H7 (cell line): ENCODE measurements at regions not wholly inside any gene's neighbourhood (a gene's known extent, or its start where the extent isn't known, plus 50 kb on each side); places are given as distances from the start of the nearest gene placed in this dataset.

Experiments used
- DNase-seq: peaks from one replicate; pipeline ENCODE4 v3.0.0; 2012
- H3K27me3 ChIP-seq: 2 replicates; pipeline ENCODE4 v1.6.0; 2011; ENCODE audit warnings: mild to moderate bottlenecking, low read length; ENCODE audit not compliant: control insufficient read depth, insufficient read depth
- H3K36me3 ChIP-seq: replicated peaks from 2 replicates; pipeline ENCODE4 v1.5.1; 2011; ENCODE audit warnings: low read length; ENCODE audit not compliant: control insufficient read depth, insufficient read depth
- H3K4me3 ChIP-seq: 2 replicates; pipeline ENCODE4 v1.5.1; 2011; ENCODE audit warnings: low read depth, mild to moderate bottlenecking, control low read depth, low read length, moderate library complexity; ENCODE audit not compliant: insufficient read depth

DNA sequence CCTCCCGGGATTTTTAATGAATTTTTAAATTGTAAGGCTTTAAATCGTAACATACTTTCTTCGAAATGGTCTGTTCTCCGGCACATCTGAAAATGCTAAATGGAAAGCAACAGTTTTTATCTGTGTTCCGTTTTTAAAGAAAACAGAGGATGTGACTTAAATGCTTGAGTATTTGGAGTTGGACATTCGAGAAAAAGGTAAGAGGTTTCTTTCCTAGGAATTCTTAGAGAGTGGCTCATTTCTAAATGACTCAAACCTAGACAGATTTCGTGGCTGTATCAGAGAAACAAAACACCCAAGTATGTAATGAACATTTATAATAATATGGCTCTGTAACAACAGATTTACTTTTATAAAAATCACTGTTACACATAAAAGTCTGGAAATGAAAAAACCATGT lies 177.6 kb upstream of the CCDC68 start:
- no peak for DNase-seq
- Histone ChIP-seq H3K27me3 (no peaks in the 10 kb centered on the region), H3K36me3 (no peaks in the 10 kb centered on the region), H3K4me3 (no peak overlapping the region)

DNA sequence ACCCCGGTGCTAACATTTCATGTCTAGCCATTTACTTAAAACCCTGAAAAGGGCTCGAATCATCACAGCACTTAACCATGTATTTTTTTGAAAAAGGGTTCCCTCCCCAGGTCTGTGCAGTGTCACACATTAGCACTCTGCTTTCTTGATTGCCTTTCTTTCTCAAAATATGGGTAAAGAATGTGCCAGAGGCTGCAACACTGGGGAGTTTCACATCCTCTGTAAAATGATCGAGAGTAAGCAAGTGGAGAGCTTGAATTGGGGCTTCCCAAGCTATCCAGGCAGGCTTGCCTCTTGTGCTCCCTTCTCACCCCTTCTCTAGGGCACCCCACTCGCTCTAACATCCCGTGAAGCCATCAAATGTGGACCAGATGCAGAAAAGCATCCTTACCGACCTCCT lies 177.0 kb upstream of the CCDC68 start:
- H3K27me3 ChIP-seq = no peaks in the 10 kb centered on the region
- no peak for DNase-seq

DNA sequence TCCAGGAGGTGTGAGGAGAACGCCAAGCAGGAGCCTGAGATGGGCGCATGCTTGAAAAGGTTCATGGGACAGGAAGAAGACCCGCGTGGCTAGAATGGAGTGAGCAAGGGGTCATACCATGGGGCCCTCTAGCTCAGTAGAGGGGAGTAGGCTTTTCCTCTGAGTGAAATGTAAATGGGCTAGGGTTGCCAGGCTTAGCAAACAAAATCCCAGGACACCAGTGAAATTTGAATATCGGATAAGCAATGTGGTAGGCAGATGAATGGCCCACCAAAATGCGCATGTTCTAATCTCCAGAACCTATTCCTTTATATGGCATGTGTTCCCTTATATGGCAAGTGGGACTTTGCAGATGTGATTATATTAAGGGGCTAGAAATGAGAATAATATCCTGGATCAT lies 174.1 kb upstream of the CCDC68 start:
- Histone ChIP-seq H3K36me3 (no peaks in the 10 kb centered on the region), H3K4me3 (no peak overlapping the region), H3K27me3 (no peaks in the 10 kb centered on the region)
- no peak for DNase-seq

More for the DNA sequence above, 177.0 kb upstream of the CCDC68 start:
- Histone ChIP-seq H3K4me3 (no peak overlapping the region), H3K36me3 (no peaks in the 10 kb centered on the region)

DNA sequence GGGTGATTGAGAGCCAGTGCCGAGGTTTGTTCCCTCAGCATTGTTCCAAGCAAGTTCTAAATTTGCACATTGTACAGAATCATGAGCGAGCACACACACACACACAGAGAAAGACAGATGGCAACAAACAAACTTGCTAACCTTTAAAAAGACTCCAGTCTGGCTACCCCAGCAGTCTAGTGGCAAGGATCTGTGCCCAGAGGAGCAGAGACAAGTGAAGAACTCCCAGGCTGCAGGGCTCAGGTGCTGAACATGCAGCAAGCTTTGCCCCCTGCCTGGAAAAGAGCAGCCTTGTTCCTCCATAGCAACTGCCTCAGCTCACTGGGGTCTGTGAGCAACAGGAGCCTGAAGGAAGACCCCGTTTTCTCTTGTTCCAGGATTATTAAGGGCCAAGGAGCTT lies 169.2 kb upstream of the CCDC68 start:
- no peak overlapping the region for H3K4me3 ChIP-seq
- DNase-seq = no peak

DNA sequence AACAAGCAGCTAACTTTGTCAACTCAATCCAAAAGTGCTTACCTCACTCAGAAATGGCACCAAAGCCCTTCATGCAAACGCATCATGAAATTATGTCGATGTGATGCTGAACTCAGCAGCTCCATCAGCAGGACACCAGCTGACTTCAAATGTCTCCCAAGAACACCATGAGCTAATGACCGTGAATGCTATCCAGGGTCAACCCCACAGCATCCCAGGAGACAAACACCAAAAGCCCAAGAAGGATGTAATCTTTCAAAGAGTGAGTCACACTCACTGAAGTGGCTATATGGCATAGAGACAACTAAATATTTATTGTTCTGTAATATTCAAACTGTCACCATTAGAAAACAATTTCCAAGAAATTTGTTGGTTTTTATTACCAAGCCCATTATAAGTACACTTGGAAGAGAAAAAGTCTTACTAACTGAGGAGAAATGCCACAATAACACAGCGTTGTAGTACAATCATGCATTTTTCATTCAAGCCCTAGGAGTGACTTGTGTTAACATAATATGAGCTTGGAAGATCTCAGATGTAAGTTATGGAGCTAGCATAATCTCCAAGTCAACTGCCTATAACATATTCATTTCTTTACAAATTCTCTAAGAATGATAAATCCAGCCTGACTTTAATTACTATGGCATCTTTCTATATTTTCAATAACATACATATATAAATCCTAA lies 165.0 kb upstream of the CCDC68 start:
- Histone ChIP-seq H3K36me3 (no peaks in the 10 kb centered on the region), H3K4me3 (no peak overlapping the region), H3K27me3 (no peaks in the 10 kb centered on the region)
- no peak for DNase-seq

More for the DNA sequence above, 169.2 kb upstream of the CCDC68 start:
- Histone ChIP-seq H3K36me3 (no peaks in the 10 kb centered on the region), H3K27me3 (no peaks in the 10 kb centered on the region)

DNA sequence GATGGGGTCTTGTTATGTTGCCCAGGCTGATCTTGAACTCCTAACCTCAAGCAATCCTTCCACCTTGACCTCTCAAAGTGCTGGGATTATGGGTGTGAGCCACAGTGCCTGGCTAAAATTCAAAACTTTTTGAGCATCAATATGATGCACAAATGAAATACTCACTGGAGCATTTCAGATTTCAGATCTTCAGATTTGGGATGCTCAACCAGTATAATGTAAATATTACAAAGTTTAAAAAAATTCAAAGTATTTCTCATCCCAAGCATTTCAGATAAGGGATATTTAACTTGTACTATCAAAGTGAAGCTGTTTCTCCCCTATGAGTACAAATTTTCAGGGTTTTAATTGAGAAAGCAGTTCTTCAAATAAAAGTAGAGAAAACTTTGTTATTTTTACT lies 164.1 kb upstream of the CCDC68 start:
- Histone ChIP-seq H3K27me3 (no peaks in the 10 kb centered on the region), H3K36me3 (no peaks in the 10 kb centered on the region), H3K4me3 (no peak overlapping the region)
- no peak for DNase-seq

DNA sequence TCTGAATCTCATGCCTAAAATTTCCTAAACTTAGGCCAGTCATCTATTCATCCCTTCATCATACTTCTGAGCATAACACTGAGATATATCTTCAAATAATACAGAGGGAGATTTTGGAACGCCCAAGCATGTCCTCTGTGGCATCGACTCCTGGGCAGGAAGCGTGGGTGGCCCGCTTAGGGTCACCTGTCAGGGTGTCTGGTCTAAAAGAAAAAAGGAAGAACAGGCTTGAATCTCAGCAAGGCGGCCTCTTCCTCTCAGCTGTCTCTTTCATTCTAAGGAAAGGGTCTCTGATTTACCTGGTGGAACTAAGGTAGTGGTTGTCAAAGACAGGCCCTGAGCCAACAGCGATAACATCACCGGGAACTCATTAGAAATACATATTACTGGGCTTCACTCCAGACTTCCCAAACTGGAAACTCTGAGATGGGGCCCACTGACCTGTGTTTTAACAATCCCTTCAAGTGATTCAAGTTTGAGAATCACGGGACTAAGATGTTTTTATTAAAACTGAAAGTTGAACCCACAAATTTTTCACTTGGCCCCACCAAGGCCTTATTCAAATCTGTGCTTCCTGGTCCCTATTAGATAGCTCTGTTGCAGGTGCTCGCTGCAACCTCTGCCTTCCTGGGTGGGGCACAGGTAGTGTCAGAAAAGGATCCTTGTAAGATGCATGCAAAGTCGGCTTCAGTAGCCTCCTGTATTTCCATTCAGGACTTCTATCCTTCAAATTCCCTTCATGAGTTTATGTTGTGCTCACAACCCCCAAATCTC lies 162.3 kb upstream of the CCDC68 start:
- H3K4me3 ChIP-seq = no peak overlapping the region
- H3K27me3 ChIP-seq = no peaks in the 10 kb centered on the region
- H3K36me3 ChIP-seq = no peaks in the 10 kb centered on the region
- no peak for DNase-seq

DNA sequence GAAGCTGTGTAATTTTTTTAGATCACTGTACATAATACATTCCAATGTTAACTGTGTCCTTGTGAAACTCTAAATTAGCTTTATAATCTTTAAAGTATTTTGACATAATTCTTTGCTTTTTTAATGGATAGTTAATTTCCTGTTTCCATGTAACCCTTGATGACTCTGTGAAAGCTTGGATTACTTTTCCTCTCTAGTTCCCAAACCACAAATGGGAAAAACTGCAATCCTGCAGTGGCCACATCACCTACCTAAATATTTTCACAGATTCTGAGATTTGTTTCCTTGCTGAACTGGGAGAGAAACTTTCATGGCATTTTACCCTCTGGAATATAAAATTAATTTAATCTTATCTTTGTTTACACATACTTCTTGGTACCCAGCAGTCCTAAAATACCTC lies 161.6 kb upstream of the CCDC68 start:
- Histone ChIP-seq H3K27me3 (no peaks in the 10 kb centered on the region), H3K4me3 (no peak overlapping the region), H3K36me3 (no peaks in the 10 kb centered on the region)
- DNase-seq = no peak

DNA sequence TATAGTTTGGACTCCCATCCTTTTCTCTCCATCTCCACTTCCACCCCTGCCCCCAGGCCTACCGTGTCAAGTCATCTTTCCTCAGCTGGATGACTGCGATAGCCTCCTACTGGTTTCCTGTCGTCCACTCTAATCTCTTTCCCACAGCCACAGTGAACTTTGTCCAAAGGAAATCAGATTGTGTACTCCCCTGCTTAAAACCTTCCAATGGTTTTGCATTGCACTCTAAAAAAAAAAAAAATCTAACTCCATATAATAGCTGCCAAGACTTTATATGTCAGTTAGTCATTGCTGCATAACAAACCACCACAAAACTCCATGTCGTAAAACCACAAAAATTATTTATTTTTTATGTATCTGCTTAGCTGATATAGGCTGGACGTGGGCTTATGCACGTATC lies 160.2 kb upstream of the CCDC68 start:
- Histone ChIP-seq H3K36me3 (no peaks in the 10 kb centered on the region), H3K27me3 (no peaks in the 10 kb centered on the region), H3K4me3 (no peak overlapping the region)
- no peak for DNase-seq

DNA sequence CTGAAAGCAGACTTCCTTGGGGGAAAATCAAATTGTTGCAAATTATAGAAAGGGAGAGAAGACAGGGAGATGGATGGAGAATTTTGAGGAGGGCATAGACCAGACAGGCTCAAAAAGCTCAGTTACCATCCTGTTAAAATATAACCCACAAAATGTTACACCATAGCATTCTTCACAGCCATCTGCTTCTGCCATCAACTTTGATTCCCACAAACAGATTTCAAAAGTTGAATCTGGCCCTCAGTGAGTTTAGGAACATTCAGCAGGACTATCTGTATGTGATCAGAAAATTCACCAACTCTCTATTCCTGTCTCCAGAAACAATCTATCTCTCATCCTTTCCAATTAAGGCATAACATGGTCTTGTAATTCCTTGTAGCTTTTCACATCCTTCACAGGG lies 159.8 kb upstream of the CCDC68 start:
- H3K36me3 ChIP-seq = no peaks in the 10 kb centered on the region
- no peaks in the 10 kb centered on the region for H3K27me3 ChIP-seq
- no peak for DNase-seq
- H3K4me3 ChIP-seq = no peak overlapping the region

DNA sequence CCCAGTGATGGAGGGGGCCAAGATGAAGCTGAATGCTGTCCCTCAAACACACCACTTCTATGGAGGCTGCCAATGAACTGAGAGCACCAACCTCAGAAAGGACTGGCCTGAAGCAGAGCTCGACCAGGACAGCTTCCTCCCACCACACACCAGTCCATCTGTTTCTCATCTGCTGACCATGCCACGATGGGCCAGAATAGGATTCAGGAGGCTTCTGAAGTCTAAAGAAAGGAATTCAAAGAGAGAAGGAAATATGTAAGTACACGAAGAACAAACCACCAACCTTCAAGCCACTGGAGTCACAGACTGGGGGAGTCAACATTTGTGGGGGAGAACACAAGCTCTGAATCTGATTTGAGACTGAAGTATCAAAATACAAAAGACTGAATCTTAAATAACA lies 157.6 kb upstream of the CCDC68 start:
- DNase-seq = no peak
- H3K27me3 ChIP-seq = no peaks in the 10 kb centered on the region
- no peaks in the 10 kb centered on the region for H3K36me3 ChIP-seq
- H3K4me3 ChIP-seq = no peak overlapping the region

DNA sequence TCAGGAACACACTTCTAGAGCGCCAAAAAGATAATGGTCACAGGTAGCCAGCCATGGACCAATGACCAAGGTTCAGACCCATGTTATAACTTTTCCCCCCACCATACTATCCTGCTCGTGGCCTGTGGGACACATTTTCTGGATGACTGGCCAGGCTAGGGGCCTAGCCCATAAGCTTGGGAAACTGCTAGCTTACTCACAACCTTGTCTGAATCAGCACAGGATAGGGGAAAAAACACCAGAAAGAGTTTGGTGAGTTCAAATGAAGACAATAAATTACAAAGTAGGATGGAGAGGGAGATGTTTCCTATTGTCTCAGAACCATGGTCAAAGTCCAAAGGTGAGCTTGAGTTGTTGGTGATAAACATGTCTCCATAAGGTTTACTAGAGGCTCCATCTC lies 156.3 kb upstream of the CCDC68 start:
- Histone ChIP-seq H3K27me3 (no peaks in the 10 kb centered on the region), H3K36me3 (no peaks in the 10 kb centered on the region), H3K4me3 (no peak overlapping the region)
- no peak for DNase-seq

DNA sequence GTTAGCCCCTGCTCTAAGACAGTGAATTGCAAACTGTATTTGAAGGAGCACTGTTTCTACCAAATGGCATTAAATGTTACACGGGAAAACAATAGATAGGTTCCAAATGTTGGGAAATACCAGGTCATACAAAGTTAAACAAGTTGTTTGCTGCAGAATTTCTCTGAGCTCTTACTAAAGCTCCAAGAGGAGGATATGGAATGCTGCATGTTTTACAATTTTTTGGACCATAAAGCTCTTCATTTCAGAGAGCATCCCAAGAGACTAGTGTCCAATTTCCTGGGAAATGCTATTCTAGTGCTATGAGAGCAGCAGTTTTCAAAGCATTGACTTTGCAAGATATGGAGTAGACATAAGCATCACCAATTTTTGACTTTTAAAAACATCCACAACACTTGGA lies 155.6 kb upstream of the CCDC68 start:
- Histone ChIP-seq H3K27me3 (no peaks in the 10 kb centered on the region), H3K36me3 (no peaks in the 10 kb centered on the region), H3K4me3 (no peak overlapping the region)
- DNase-seq = no peak

DNA sequence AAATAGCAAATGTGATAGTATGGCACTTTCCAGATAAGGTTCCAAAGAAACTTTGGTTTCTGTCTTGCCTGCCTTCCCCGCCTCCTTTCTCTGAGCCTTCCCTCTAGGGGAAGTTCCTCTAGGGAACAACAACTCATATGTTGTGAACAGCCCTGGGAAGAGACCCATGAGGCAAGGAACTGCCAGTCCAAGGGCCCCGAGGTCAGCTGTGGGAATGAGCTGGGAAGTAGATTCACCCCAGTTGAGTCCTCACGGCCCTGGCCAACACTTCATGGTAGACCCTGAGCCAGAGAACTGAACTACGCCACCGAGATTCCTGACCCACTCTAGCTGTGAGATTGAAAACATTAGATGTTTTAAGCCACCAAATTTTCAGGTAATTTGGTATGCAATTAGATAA lies 154.5 kb upstream of the CCDC68 start:
- no peak for DNase-seq
- H3K27me3 ChIP-seq = peaks cover under 1% of the 10 kb centered on the region; the same call in 1 of the 2 replicates
- H3K36me3 ChIP-seq = no peaks in the 10 kb centered on the region
- no peak overlapping the region for H3K4me3 ChIP-seq

DNA sequence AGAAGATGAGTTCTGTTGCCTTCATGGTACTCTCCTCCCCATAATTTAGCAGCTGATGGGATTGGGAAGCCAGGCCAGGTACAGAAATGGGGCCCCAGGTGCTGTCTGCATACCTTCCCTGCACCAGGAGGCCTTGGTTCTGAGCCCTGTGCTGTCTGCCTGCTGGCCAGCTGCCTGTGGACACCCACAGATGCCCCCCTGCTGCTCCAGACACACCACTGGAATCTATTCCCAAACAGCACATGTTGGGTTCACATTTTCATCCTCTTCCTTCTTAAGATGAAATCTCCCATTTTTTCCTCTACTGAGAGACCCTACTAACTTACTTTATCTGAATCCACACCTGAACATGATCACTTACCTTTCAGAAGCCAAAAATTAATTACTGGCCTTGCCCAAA lies 152.0 kb upstream of the CCDC68 start:
- no peak for DNase-seq
- Histone ChIP-seq H3K4me3 (no peak overlapping the region), H3K27me3 (peaks cover 2% of the 10 kb centered on the region; the same call in 1 of the 2 replicates), H3K36me3 (no peaks in the 10 kb centered on the region)
